ENCODE measurements at regions not wholly inside any gene's neighbourhood (a gene's known extent, or its start where the extent isn't known, plus 50 kb on each side); places are given as distances from the start of the nearest gene placed in this dataset.

- intact Hi-C loops (cut with micrococcal nuclease), result no loop called here
- Mint-ChIP-seq H3K4me3 (no peak overlapping the region), H3K36me3 (ENCODE audit: low read depth) (no peaks in the 10 kb centered on the region)
Observed at GRCh38 chr21:23398726-23399125, 2208.6 kb downstream of the MRPL39 start.

GRCh38 chr21:23394458-23394857 is 2212.8 kb downstream of the MRPL39 start:
- H3K4me1 Mint-ChIP-seq (ENCODE audit: low read depth), result no peaks in the 10 kb centered on the region
- no peaks in the 10 kb centered on the region for H3K27me3 Mint-ChIP-seq
- intact Hi-C loops (cut with micrococcal nuclease), result no loop called here
- H3K36me3 Mint-ChIP-seq (ENCODE audit: low read depth), result no peaks in the 10 kb centered on the region
- H3K9me3 Mint-ChIP-seq, result no peaks in the 10 kb centered on the region
- no peak overlapping the region for H3K4me3 Mint-ChIP-seq
- H3K27ac Mint-ChIP-seq, result no peak overlapping the region

More at GRCh38 chr21:23398726-23399125, 2208.6 kb downstream of the MRPL39 start:
- no peaks in the 10 kb centered on the region for H3K4me1 Mint-ChIP-seq (ENCODE audit: low read depth)
- no peak overlapping the region for H3K27ac Mint-ChIP-seq
- no peaks in the 10 kb centered on the region for H3K9me3 Mint-ChIP-seq
- no peaks in the 10 kb centered on the region for H3K27me3 Mint-ChIP-seq

- H3K36me3 Mint-ChIP-seq (ENCODE audit: low read depth), result no peaks in the 10 kb centered on the region
- peaks cover 16% of the 10 kb centered on the region for H3K9me3 Mint-ChIP-seq
- intact Hi-C loops (cut with micrococcal nuclease), result no loop called here
- no peak overlapping the region for H3K4me3 Mint-ChIP-seq
- no peak overlapping the region for H3K27ac Mint-ChIP-seq
- H3K4me1 Mint-ChIP-seq (ENCODE audit: low read depth), result no peaks in the 10 kb centered on the region
- no peaks in the 10 kb centered on the region for H3K27me3 Mint-ChIP-seq
Observed at GRCh38 chr21:23384679-23385078, 2222.6 kb downstream of the MRPL39 start.

GRCh38 chr21:23374155-23374554 is 2233.1 kb downstream of the MRPL39 start:
- peaks cover 13% of the 10 kb centered on the region for H3K9me3 Mint-ChIP-seq
- H3K36me3 Mint-ChIP-seq (ENCODE audit: low read depth), result no peaks in the 10 kb centered on the region
- no peaks in the 10 kb centered on the region for H3K4me1 Mint-ChIP-seq (ENCODE audit: low read depth)
- no peaks in the 10 kb centered on the region for H3K27me3 Mint-ChIP-seq
- no peak overlapping the region for H3K27ac Mint-ChIP-seq
- intact Hi-C loops (cut with micrococcal nuclease), result no loop called here
- no peak overlapping the region for H3K4me3 Mint-ChIP-seq

GRCh38 chr21:23356905-23357304 is 2250.4 kb downstream of the MRPL39 start:
- no peaks in the 10 kb centered on the region for H3K4me1 Mint-ChIP-seq (ENCODE audit: low read depth)
- no peak overlapping the region for H3K27ac Mint-ChIP-seq
- no peaks in the 10 kb centered on the region for H3K36me3 Mint-ChIP-seq (ENCODE audit: low read depth)
- no peak overlapping the region for H3K4me3 Mint-ChIP-seq
- no peaks in the 10 kb centered on the region for H3K27me3 Mint-ChIP-seq
- intact Hi-C loops (cut with micrococcal nuclease), result no loop called here
- H3K9me3 Mint-ChIP-seq, result peaks cover 26% of the 10 kb centered on the region

GRCh38 chr21:23316190-23316589 is 2291.1 kb downstream of the MRPL39 start:
- H3K4me1 Mint-ChIP-seq (ENCODE audit: low read depth), result no peaks in the 10 kb centered on the region

GRCh38 chr21:23308741-23309140 is 2298.5 kb downstream of the MRPL39 start:
- Mint-ChIP-seq H3K4me1 (ENCODE audit: low read depth) (no peaks in the 10 kb centered on the region), H3K36me3 (ENCODE audit: low read depth) (no peaks in the 10 kb centered on the region), H3K9me3 (no peaks in the 10 kb centered on the region), H3K27me3 (no peaks in the 10 kb centered on the region), H3K27ac (no peak overlapping the region), H3K4me3 (no peak overlapping the region)
- intact Hi-C loops (cut with micrococcal nuclease), result no loop called here

More at GRCh38 chr21:23316190-23316589, 2291.1 kb downstream of the MRPL39 start:
- Mint-ChIP-seq H3K4me3 (no peak overlapping the region), H3K27ac (no peak overlapping the region), H3K27me3 (no peaks in the 10 kb centered on the region), H3K9me3 (peaks cover 10% of the 10 kb centered on the region), H3K36me3 (ENCODE audit: low read depth) (no peaks in the 10 kb centered on the region)
- intact Hi-C loops (cut with micrococcal nuclease), result no loop called here

GRCh38 chr21:23307065-23307464 is 2300.2 kb downstream of the MRPL39 start:
- H3K4me3 Mint-ChIP-seq, result no peak overlapping the region
- H3K27me3 Mint-ChIP-seq, result no peaks in the 10 kb centered on the region
- no peaks in the 10 kb centered on the region for H3K9me3 Mint-ChIP-seq
- no peaks in the 10 kb centered on the region for H3K4me1 Mint-ChIP-seq (ENCODE audit: low read depth)
- H3K36me3 Mint-ChIP-seq (ENCODE audit: low read depth), result no peaks in the 10 kb centered on the region
- no peak overlapping the region for H3K27ac Mint-ChIP-seq
- intact Hi-C loops (cut with micrococcal nuclease), result no loop called here

GRCh38 chr21:23292292-23292691 is 2294.1 kb downstream of the NCAM2 start:
- Mint-ChIP-seq H3K4me1 (ENCODE audit: low read depth) (no peaks in the 10 kb centered on the region), H3K27ac (no peak overlapping the region), H3K4me3 (no peak overlapping the region), H3K36me3 (ENCODE audit: low read depth) (no peaks in the 10 kb centered on the region), H3K9me3 (peaks cover 28% of the 10 kb centered on the region), H3K27me3 (no peaks in the 10 kb centered on the region)
- intact Hi-C loops (cut with micrococcal nuclease), result no loop called here

- H3K4me1 Mint-ChIP-seq (ENCODE audit: low read depth), result no peaks in the 10 kb centered on the region
- H3K27me3 Mint-ChIP-seq, result no peaks in the 10 kb centered on the region
- peaks cover 10% of the 10 kb centered on the region for H3K9me3 Mint-ChIP-seq
- intact Hi-C loops (cut with micrococcal nuclease), result no loop called here
- H3K36me3 Mint-ChIP-seq (ENCODE audit: low read depth), result no peaks in the 10 kb centered on the region
- no peak overlapping the region for H3K27ac Mint-ChIP-seq
- H3K4me3 Mint-ChIP-seq, result no peak overlapping the region
Observed at GRCh38 chr21:23281917-23282316, 2283.7 kb downstream of the NCAM2 start.

GRCh38 chr21:23249760-23250159 is 2251.6 kb downstream of the NCAM2 start:
- Mint-ChIP-seq H3K9me3 (peaks cover 10% of the 10 kb centered on the region), H3K27ac (no peak overlapping the region), H3K27me3 (no peaks in the 10 kb centered on the region), H3K36me3 (ENCODE audit: low read depth) (no peaks in the 10 kb centered on the region), H3K4me3 (no peak overlapping the region), H3K4me1 (ENCODE audit: low read depth) (no peaks in the 10 kb centered on the region)
- intact Hi-C loops (cut with micrococcal nuclease), result no loop called here

- Mint-ChIP-seq H3K4me1 (ENCODE audit: low read depth) (no peaks in the 10 kb centered on the region), H3K9me3 (peaks cover 10% of the 10 kb centered on the region), H3K4me3 (no peak overlapping the region), H3K27ac (no peak overlapping the region), H3K27me3 (no peaks in the 10 kb centered on the region), H3K36me3 (ENCODE audit: low read depth) (no peaks in the 10 kb centered on the region)
- intact Hi-C loops (cut with micrococcal nuclease), result no loop called here
Observed at GRCh38 chr21:23247334-23247733, 2249.1 kb downstream of the NCAM2 start.

- Mint-ChIP-seq H3K4me3 (no peak overlapping the region), H3K27ac (no peak overlapping the region), H3K36me3 (ENCODE audit: low read depth) (no peaks in the 10 kb centered on the region), H3K9me3 (peaks cover 4% of the 10 kb centered on the region), H3K4me1 (ENCODE audit: low read depth) (no peaks in the 10 kb centered on the region), H3K27me3 (no peaks in the 10 kb centered on the region)
- intact Hi-C loops (cut with micrococcal nuclease), result no loop called here
Observed at GRCh38 chr21:23245255-23245654, 2247.0 kb downstream of the NCAM2 start.

- Mint-ChIP-seq H3K27ac (no peak overlapping the region), H3K4me1 (ENCODE audit: low read depth) (no peaks in the 10 kb centered on the region), H3K9me3 (no peaks in the 10 kb centered on the region), H3K27me3 (no peaks in the 10 kb centered on the region), H3K4me3 (no peak overlapping the region), H3K36me3 (ENCODE audit: low read depth) (no peaks in the 10 kb centered on the region)
- intact Hi-C loops (cut with micrococcal nuclease), result no loop called here
Observed at GRCh38 chr21:23223882-23224281, 2225.7 kb downstream of the NCAM2 start.

- H3K27me3 Mint-ChIP-seq, result no peaks in the 10 kb centered on the region
- no peaks in the 10 kb centered on the region for H3K4me1 Mint-ChIP-seq (ENCODE audit: low read depth)
- intact Hi-C loops (cut with micrococcal nuclease), result no loop called here
- no peaks in the 10 kb centered on the region for H3K36me3 Mint-ChIP-seq (ENCODE audit: low read depth)
- peaks cover 6% of the 10 kb centered on the region for H3K9me3 Mint-ChIP-seq
- no peak overlapping the region for H3K4me3 Mint-ChIP-seq
- no peak overlapping the region for H3K27ac Mint-ChIP-seq
Observed at GRCh38 chr21:23218667-23219066, 2220.5 kb downstream of the NCAM2 start.

Data from dendritic cell treated with granulocyte-macrophage colony-stimulating factor and Interleukin-4, amounts not matched to agents 40 ng/mL and 50 ng/mL, for 4 days (primary cell).